ENCODE measurements at regions not wholly inside any gene's neighbourhood (a gene's known extent, or its start where the extent isn't known, plus 50 kb on each side); places are given as distances from the start of the nearest gene placed in this dataset.

DNA sequence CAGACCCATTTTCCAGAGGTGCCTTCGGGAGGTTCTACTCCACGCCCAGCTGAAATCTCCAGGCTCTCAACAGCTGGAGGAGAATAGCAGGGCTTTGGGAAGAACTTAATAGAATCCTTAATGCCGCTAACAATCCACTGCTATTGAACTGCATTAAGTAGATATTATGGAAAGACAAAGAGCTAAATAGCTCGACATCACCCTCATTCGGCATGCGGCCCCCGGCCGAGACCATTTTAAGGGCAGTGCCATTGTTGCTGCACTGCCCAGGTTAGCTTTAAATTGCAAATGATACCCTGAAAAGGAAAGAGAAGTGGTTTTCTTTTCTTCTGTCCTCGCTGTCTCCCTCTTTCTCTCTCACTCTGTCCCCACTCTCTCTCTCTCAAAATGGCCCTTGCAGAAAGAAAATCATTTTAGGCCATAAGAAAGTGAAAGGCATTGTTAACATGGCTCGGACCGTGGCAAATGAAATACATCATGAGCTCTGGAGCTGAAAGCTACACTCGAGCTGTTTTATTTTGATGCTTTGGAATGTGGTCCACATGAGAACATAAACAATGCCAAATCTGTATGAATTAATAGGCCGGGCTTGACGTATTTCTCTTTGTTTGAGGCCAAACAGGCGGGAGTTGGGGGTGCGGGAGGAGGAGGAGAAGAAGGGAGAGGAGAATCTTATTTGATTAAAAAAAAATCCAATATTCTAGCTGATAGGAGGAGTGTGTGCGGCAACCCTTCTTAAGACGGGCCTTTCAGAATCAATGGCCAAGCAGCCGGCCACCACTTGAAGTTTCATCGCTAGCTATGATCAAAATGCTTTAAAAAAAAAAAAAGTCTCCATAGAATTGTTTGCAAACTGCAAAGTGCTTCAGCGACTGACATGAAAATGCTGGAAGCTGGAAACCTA is 298.8 kb upstream of the IRX3 start:
- Histone ChIP-seq H3K4me2 (ENCODE audit: low read length) (no peak overlapping the region), H3K27ac (ENCODE audit: low read length) (no peak overlapping the region)

DNA sequence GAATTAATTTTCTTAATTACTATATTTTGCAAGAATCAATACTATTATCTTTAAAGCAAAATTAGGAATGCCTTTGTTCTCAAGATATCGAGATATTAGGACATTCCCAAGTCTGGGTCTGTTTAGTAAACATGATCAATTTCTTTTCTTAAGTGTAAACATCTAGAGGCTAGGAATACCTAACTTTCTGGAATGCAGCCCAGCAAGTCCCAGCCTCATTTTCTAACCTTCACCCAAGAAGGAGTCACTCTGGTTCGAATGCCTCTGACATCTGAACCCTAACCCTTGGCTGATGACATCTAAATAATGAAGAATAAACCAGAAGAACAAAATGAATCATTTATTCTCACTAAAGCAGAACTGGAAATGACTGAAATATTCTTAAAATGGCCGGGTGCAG is 297.5 kb upstream of the IRX3 start:
- H3K79me2 ChIP-seq (replicated peaks; ENCODE audit: insufficient read depth, low read length): no peaks in the 10 kb centered on the region
- no peak overlapping the region for H3K27ac ChIP-seq (ENCODE audit: low read length)
- no peaks in the 10 kb centered on the region for H4K20me1 ChIP-seq (ENCODE audit: insufficient read depth)
- peaks cover 92% of the 10 kb centered on the region for H3K27me3 ChIP-seq (ENCODE audit: insufficient read depth, low read depth, low read length)
- H3K4me3 ChIP-seq (ENCODE audit: low read length): no peak overlapping the region
- no peaks in the 10 kb centered on the region for H3F3A ChIP-seq (ENCODE audit: insufficient read depth, low read length, poor library complexity, severe bottlenecking)
- H3K9ac ChIP-seq (ENCODE audit: low read length): no peak overlapping the region
- H2AFZ ChIP-seq (ENCODE audit: low read depth, low read length): no peak overlapping the region
- peaks cover 3% of the 10 kb centered on the region for H3K9me3 ChIP-seq (ENCODE audit: low read length)
- TF ChIP-seq RAD21 (conservative IDR thresholded peaks at IDR 0.05): no peak
- TF ChIP-seq POLR2AphosphoS5 (IDR thresholded peaks at IDR 0.05): no peak
- TF ChIP-seq MXI1 (conservative IDR thresholded peaks at IDR 0.05; ENCODE audit: poor library complexity, severe bottlenecking): no peak
- TF ChIP-seq SMC3 (conservative IDR thresholded peaks at IDR 0.05; ENCODE audit: poor library complexity): no peak
- no peak for TF ChIP-seq EZH2 (IDR thresholded peaks at IDR 0.05; ENCODE audit: borderline replicate concordance, insufficient read depth, low read length, poor library complexity, severe bottlenecking)
- no peak for TF ChIP-seq TAF1 (IDR thresholded peaks at IDR 0.05; ENCODE audit: low read depth)
- no peak for TF ChIP-seq EP300 (conservative IDR thresholded peaks at IDR 0.05; ENCODE audit: poor library complexity, severe bottlenecking)
- TF ChIP-seq, protein P1, sequence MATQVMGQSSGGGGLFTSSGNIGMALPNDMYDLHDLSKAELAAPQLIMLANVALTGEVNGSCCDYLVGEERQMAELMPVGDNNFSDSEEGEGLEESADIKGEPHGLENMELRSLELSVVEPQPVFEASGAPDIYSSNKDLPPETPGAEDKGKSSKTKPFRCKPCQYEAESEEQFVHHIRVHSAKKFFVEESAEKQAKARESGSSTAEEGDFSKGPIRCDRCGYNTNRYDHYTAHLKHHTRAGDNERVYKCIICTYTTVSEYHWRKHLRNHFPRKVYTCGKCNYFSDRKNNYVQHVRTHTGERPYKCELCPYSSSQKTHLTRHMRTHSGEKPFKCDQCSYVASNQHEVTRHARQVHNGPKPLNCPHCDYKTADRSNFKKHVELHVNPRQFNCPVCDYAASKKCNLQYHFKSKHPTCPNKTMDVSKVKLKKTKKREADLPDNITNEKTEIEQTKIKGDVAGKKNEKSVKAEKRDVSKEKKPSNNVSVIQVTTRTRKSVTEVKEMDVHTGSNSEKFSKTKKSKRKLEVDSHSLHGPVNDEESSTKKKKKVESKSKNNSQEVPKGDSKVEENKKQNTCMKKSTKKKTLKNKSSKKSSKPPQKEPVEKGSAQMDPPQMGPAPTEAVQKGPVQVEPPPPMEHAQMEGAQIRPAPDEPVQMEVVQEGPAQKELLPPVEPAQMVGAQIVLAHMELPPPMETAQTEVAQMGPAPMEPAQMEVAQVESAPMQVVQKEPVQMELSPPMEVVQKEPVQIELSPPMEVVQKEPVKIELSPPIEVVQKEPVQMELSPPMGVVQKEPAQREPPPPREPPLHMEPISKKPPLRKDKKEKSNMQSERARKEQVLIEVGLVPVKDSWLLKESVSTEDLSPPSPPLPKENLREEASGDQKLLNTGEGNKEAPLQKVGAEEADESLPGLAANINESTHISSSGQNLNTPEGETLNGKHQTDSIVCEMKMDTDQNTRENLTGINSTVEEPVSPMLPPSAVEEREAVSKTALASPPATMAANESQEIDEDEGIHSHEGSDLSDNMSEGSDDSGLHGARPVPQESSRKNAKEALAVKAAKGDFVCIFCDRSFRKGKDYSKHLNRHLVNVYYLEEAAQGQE (IDR thresholded peaks at IDR 0.05; ENCODE audit: borderline replicate concordance): no peak
- TF ChIP-seq, protein P2, sequence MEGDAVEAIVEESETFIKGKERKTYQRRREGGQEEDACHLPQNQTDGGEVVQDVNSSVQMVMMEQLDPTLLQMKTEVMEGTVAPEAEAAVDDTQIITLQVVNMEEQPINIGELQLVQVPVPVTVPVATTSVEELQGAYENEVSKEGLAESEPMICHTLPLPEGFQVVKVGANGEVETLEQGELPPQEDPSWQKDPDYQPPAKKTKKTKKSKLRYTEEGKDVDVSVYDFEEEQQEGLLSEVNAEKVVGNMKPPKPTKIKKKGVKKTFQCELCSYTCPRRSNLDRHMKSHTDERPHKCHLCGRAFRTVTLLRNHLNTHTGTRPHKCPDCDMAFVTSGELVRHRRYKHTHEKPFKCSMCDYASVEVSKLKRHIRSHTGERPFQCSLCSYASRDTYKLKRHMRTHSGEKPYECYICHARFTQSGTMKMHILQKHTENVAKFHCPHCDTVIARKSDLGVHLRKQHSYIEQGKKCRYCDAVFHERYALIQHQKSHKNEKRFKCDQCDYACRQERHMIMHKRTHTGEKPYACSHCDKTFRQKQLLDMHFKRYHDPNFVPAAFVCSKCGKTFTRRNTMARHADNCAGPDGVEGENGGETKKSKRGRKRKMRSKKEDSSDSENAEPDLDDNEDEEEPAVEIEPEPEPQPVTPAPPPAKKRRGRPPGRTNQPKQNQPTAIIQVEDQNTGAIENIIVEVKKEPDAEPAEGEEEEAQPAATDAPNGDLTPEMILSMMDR (IDR thresholded peaks at IDR 0.05; ENCODE audit: poor library complexity, severe bottlenecking): no peak
- H3K36me3 ChIP-seq (ENCODE audit: insufficient read depth, low read length): no peaks in the 10 kb centered on the region
- H3K9me2 ChIP-seq (ENCODE audit: insufficient read depth, low read length): no peaks in the 10 kb centered on the region
- no peak overlapping the region for H3K4me2 ChIP-seq (ENCODE audit: low read length)

More for the DNA sequence above, 298.8 kb upstream of the IRX3 start:
- H2AFZ ChIP-seq (ENCODE audit: low read depth, low read length): no peak overlapping the region
- no peaks in the 10 kb centered on the region for H3F3A ChIP-seq (ENCODE audit: insufficient read depth, low read length, poor library complexity, severe bottlenecking)
- peaks cover 3% of the 10 kb centered on the region for H3K9me3 ChIP-seq (ENCODE audit: low read length)
- no peak overlapping the region for H3K9ac ChIP-seq (ENCODE audit: low read length)
- H3K36me3 ChIP-seq (ENCODE audit: insufficient read depth, low read length): no peaks in the 10 kb centered on the region
- no peaks in the 10 kb centered on the region for H4K20me1 ChIP-seq (ENCODE audit: insufficient read depth)
- no peak overlapping the region for H3K4me3 ChIP-seq (ENCODE audit: low read length)
- no peaks in the 10 kb centered on the region for H3K9me2 ChIP-seq (ENCODE audit: insufficient read depth, low read length)
- no peaks in the 10 kb centered on the region for H3K79me2 ChIP-seq (replicated peaks; ENCODE audit: insufficient read depth, low read length)
- H3K27me3 ChIP-seq (ENCODE audit: insufficient read depth, low read depth, low read length): peaks cover 92% of the 10 kb centered on the region
- TF ChIP-seq TAF1 (IDR thresholded peaks at IDR 0.05; ENCODE audit: low read depth): no peak
- TF ChIP-seq, protein P1 (IDR thresholded peaks at IDR 0.05; ENCODE audit: borderline replicate concordance): no peak
- no peak for TF ChIP-seq EP300 (conservative IDR thresholded peaks at IDR 0.05; ENCODE audit: poor library complexity, severe bottlenecking)
- no peak for TF ChIP-seq MXI1 (conservative IDR thresholded peaks at IDR 0.05; ENCODE audit: poor library complexity, severe bottlenecking)
- TF ChIP-seq EZH2 (IDR thresholded peaks at IDR 0.05; ENCODE audit: borderline replicate concordance, insufficient read depth, low read length, poor library complexity, severe bottlenecking): no peak
- TF ChIP-seq, protein P2 (IDR thresholded peaks at IDR 0.05; ENCODE audit: poor library complexity, severe bottlenecking): no peak
- no peak for TF ChIP-seq SMC3 (conservative IDR thresholded peaks at IDR 0.05; ENCODE audit: poor library complexity)
- TF ChIP-seq POLR2AphosphoS5 (IDR thresholded peaks at IDR 0.05): no peak
- TF ChIP-seq RAD21 (conservative IDR thresholded peaks at IDR 0.05): no peak
